ENCODE measurements at regions not wholly inside any gene's neighbourhood (a gene's known extent, or its start where the extent isn't known, plus 50 kb on each side); places are given as distances from the start of the nearest gene placed in this dataset.

GRCh38 chr7:81870608-81871007 lies 100.8 kb upstream of the HGF start:
- no peak for TF ChIP-seq POLR2A (IDR thresholded peaks at IDR 0.05)
- TF ChIP-seq, protein P1, sequence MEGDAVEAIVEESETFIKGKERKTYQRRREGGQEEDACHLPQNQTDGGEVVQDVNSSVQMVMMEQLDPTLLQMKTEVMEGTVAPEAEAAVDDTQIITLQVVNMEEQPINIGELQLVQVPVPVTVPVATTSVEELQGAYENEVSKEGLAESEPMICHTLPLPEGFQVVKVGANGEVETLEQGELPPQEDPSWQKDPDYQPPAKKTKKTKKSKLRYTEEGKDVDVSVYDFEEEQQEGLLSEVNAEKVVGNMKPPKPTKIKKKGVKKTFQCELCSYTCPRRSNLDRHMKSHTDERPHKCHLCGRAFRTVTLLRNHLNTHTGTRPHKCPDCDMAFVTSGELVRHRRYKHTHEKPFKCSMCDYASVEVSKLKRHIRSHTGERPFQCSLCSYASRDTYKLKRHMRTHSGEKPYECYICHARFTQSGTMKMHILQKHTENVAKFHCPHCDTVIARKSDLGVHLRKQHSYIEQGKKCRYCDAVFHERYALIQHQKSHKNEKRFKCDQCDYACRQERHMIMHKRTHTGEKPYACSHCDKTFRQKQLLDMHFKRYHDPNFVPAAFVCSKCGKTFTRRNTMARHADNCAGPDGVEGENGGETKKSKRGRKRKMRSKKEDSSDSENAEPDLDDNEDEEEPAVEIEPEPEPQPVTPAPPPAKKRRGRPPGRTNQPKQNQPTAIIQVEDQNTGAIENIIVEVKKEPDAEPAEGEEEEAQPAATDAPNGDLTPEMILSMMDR (IDR thresholded peaks at IDR 0.05), result no peak

All from Peyer's patch (tissue), 4 donors.